Liver (tissue), 3 donors: ENCODE measurements at regions not wholly inside any gene's neighbourhood (a gene's known extent, or its start where the extent isn't known, plus 50 kb on each side); places are given as distances from the start of the nearest gene placed in this dataset.

ENCODE experiments used
- ATF3 ChIP-seq: IDR thresholded peaks from 2 replicates; pipeline ENCODE4 v1.6.1; 2016; ENCODE audit warnings: antibody characterized with exemption
- EGR1 ChIP-seq, 2 donors: IDR thresholded peaks; 2 replicates each; pipeline ENCODE4 v1.6.1; 2016 to 2018; ENCODE audit warnings: antibody characterized with exemption in 2 of 2, low read depth in 2 of 2
- FOXA1 ChIP-seq: IDR thresholded peaks from 2 replicates; pipeline ENCODE4 v1.6.1; 2016; ENCODE audit warnings: antibody characterized with exemption
- GABPA ChIP-seq, 2 donors: IDR thresholded peaks in 1 of 2; conservative IDR thresholded peaks in 1 of 2; 2 replicates each; pipeline ENCODE4 v1.6.1; 2016; ENCODE audit warnings: antibody characterized with exemption in 2 of 2, mild to moderate bottlenecking in 1 of 2, moderate library complexity in 1 of 2
- MAX ChIP-seq: IDR thresholded peaks from 2 replicates; pipeline ENCODE4 v1.6.1; 2016; ENCODE audit warnings: antibody characterized with exemption
- RAD21 ChIP-seq, 2 donors: IDR thresholded peaks; 2 replicates each; pipeline ENCODE4 v1.6.1; 2016; ENCODE audit warnings: antibody characterized with exemption in 2 of 2, mild to moderate bottlenecking in 2 of 2
- REST ChIP-seq: IDR thresholded peaks from 2 replicates; pipeline ENCODE4 v1.6.1; 2016; ENCODE audit warnings: antibody characterized with exemption, mild to moderate bottlenecking
- RXRA ChIP-seq, 2 donors: IDR thresholded peaks; 2 replicates each; pipeline ENCODE4 v1.6.1; 2017 to 2018; ENCODE audit warnings: antibody characterized with exemption in 2 of 2, mild to moderate bottlenecking in 1 of 2
- SP1 ChIP-seq: IDR thresholded peaks from 2 replicates; pipeline ENCODE4 v1.6.1; 2018; ENCODE audit warnings: antibody characterized with exemption, mild to moderate bottlenecking
- TAF1 ChIP-seq: conservative IDR thresholded peaks from 2 replicates; pipeline ENCODE4 v1.6.1; 2016; ENCODE audit warnings: antibody characterized with exemption, mild to moderate bottlenecking
- YY1 ChIP-seq: IDR thresholded peaks from 2 replicates; pipeline ENCODE4 v1.6.1; 2016; ENCODE audit warnings: antibody characterized with exemption, mild to moderate bottlenecking
- ZBTB33 ChIP-seq: IDR thresholded peaks from 2 replicates; pipeline ENCODE4 v1.6.1; 2016; ENCODE audit warnings: antibody characterized with exemption
- TF ChIP-seq, protein P1 (sequence below): fragments of 150-350 bp; IDR thresholded peaks from 2 replicates; pipeline ENCODE4 v1.5.1; 2017; ENCODE audit warnings: improper control_type of control experiment, low read depth, low read length; ENCODE audit not compliant: missing input control
- donor health status: healthy.
- donor health status: healthy.

DNA sequence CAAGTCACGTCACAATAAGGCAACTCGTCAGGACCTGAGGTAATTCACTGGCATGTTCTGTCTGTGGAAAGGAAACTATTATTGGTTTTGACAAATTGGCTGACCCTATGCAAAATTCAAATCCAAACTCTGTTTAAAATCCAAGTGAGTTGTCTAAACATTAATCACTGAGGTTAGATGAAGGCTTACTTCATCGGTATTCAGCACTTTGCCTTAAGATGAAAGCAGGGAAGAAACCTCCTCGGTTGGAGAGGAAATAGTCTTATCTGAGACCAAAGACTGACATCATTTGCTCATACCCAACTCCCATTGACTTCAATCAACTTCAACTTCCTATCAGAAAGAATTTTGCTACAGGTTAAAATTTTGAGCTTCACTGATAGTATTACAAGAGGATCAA is 355.1 kb upstream of the MBL2 start:
- TF ChIP-seq MAX (no peak), REST (no peak), ZBTB33 (no peak), FOXA1 (no peak), RAD21 (IDR thresholded peaks at IDR 0.05) (no peak), SP1 (no peak), TAF1 (no peak), ATF3 (no peak), YY1 (no peak), GABPA (IDR thresholded peaks at IDR 0.05 in 1 of 2, conservative IDR thresholded peaks at IDR 0.05 in 1 of 2) (no peak), EGR1 (IDR thresholded peaks at IDR 0.05; ENCODE audit: low read depth in 2 of 2) (no peak), RXRA (IDR thresholded peaks at IDR 0.05) (no peak)
- TF ChIP-seq, protein P1, sequence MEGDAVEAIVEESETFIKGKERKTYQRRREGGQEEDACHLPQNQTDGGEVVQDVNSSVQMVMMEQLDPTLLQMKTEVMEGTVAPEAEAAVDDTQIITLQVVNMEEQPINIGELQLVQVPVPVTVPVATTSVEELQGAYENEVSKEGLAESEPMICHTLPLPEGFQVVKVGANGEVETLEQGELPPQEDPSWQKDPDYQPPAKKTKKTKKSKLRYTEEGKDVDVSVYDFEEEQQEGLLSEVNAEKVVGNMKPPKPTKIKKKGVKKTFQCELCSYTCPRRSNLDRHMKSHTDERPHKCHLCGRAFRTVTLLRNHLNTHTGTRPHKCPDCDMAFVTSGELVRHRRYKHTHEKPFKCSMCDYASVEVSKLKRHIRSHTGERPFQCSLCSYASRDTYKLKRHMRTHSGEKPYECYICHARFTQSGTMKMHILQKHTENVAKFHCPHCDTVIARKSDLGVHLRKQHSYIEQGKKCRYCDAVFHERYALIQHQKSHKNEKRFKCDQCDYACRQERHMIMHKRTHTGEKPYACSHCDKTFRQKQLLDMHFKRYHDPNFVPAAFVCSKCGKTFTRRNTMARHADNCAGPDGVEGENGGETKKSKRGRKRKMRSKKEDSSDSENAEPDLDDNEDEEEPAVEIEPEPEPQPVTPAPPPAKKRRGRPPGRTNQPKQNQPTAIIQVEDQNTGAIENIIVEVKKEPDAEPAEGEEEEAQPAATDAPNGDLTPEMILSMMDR: no peak
